Tibial nerve (tissue), 4 donors: ENCODE measurements at regions not wholly inside any gene's neighbourhood (a gene's known extent, or its start where the extent isn't known, plus 50 kb on each side); places are given as distances from the start of the nearest gene placed in this dataset.

ENCODE experiments used
- CTCF ChIP-seq, 5 experiments: fragments of 200-600 bp in 3 of 5; fragments of 450-650 bp in 2 of 5; sonication (generic) in 3 of 5; IDR thresholded peaks; one replicate each; pipeline ENCODE4 v1.5.1; 2016 to 2019; ENCODE audit warnings: antibody characterized with exemption in 5 of 5, mild to moderate bottlenecking in 3 of 5, moderate library complexity in 2 of 5
- EP300 ChIP-seq, 2 donors: sonication (generic); formaldehyde crosslinking; IDR thresholded peaks; one replicate each; pipeline ENCODE4 v1.6.1; 2017; ENCODE audit warnings: antibody characterized with exemption in 2 of 2, mild to moderate bottlenecking in 1 of 2
- POLR2A ChIP-seq, 2 donors: fragments of 450-650 bp; IDR thresholded peaks; one replicate each; pipeline ENCODE4 v1.6.1; 2017; ENCODE audit warnings: antibody characterized with exemption in 2 of 2, mild to moderate bottlenecking in 2 of 2, moderate library complexity in 2 of 2

- no peak for TF ChIP-seq CTCF (IDR thresholded peaks at IDR 0.05)
- no peak for TF ChIP-seq EP300 (IDR thresholded peaks at IDR 0.05)
- no peak for TF ChIP-seq POLR2A (IDR thresholded peaks at IDR 0.05)
These were observed 69.2 kb downstream of the TFAP2C start for GRCh38 chr20:56698297-56698696.
